IPS DF 4.7 (cell line): ENCODE measurements at regions not wholly inside any gene's neighbourhood (a gene's known extent, or its start where the extent isn't known, plus 50 kb on each side); places are given as distances from the start of the nearest gene placed in this dataset.

Experiments used
- DNase-seq: peaks from one replicate; pipeline ENCODE4 v3.0.0-alpha.2; 2013; ENCODE audit warnings: low spot score; ENCODE audit errors: extremely low read depth

DNA sequence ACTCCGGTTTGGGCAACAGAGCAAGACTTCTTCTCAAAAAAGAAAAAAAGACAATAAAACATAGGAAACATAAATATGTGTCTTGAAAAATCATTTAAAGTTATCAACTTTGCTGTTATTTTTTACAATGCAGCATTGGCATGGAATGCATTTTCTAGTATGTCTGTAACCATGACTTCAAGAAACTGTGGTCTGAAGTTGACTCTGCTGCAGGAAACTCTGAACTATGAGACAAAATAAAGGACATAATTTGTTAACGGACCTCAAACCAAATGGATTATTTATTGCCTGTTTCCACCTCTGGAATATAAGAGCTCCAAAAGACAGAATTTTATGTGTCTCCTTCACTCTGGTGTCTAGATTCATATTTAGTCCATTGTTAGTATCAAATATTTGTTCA, 79.1 kb downstream of the TRIB2 start:
- DNase-seq = no peak

DNA sequence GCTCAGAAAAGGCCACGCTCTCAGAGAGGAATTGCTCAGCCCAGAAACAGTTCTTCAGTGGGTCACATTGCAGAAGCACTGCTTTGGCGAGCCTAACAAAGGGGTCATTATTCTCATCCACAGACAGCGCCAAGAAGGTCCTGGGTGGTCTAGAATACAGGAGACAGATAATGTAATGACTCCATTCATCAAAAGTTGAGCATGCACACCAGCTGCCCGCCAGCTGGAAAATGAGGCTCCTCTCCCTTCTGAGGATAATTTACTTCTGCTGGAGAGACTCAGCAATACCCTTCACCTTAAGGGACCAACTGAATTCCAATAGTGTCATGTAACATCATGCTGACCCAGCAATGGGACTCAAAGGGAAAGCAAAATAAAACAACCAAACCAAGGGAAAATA, 79.9 kb downstream of the TRIB2 start:
- DNase-seq = no peak

DNA sequence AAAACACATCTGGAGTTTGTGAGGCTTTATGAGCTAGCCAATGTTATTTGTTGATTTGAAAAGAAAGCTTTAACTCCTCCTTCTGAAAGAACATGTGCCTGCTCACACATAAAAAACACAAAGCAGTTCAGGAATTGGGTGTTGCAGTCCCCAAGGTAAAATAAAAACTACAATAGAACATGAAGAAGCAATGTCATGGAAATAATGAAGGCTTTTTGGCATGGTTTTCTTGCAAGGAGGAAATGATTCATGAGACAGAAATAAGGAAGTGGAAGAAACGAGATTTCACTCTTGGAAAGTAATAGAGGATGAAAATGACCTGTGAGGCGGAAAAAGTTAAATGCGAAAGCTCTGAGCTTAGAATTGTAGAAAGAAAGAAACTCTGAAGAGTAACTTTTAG, 81.1 kb downstream of the TRIB2 start:
- DNase-seq = no peak

DNA sequence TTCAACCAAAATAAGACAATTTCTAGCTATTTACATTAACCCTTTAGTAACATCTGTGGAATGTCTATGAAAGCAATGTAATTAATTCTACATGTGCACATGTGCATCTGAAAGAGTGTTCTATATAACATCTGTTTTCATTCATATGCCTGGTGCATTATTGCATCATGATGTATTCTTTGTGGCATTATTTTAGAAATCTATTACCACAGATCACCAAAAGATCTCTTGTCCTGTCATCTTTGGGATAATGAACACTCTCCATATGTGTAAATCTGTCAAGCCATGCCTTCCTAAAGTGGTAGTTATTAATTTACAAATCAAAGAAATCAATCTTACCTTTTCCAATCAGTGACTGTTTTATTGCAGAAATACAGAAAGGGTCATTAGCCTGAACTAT, 86.9 kb downstream of the TRIB2 start:
- DNase-seq = no peak

DNA sequence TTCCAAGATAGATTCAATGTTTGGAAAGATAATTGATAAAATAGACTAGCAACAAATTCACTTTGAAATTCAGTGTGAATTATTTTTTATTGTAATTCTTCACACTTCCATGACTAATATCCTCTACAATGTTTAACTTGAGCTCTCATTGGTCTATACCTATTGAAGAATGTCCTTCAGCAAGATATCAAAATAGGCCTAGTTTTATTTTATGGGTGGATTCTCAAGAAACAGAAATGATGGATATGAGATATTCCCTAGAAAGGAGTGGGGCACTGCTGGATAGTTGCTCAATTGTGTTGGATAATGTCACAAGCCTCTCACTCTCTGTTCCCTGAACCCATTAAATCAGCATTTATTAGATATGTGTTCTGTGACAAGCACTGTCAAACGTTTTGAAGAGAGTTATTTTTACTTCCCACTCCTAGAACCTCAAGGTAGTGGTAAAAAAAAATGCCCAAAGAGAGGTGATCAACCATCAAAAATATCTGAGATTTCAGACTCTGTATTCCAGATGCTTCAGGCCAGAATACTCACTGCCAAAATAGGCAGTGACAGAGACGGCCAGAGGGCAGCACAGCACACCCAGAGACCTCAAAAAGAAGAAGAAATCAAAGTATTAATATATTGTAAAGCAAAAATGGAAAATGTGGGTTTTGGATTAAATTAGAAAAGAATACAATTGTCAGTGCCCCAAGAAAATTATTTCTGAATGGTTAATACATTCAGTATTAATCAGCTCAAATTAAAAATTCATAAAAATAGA, 87.5 kb downstream of the TRIB2 start:
- DNase-seq = no peak

DNA sequence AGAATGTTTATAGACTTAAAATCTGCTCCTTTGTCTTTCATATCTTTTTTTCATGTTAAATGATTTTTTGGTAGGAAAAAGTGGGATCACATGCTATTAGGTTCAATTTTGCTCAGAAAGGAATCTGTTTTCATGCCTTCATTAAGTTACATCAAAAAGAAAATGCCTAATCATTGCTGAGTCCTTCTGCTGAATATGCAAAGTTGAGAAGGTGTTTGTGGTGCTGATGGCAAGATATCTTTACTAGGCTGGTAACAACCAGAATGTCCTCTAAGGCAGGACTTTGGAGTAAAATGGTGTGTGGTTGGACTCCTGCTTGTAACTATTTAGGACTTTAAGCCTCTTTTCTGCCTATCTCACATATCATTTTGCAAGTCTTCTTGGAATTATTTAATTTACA, 88.3 kb downstream of the TRIB2 start:
- DNase-seq = no peak

DNA sequence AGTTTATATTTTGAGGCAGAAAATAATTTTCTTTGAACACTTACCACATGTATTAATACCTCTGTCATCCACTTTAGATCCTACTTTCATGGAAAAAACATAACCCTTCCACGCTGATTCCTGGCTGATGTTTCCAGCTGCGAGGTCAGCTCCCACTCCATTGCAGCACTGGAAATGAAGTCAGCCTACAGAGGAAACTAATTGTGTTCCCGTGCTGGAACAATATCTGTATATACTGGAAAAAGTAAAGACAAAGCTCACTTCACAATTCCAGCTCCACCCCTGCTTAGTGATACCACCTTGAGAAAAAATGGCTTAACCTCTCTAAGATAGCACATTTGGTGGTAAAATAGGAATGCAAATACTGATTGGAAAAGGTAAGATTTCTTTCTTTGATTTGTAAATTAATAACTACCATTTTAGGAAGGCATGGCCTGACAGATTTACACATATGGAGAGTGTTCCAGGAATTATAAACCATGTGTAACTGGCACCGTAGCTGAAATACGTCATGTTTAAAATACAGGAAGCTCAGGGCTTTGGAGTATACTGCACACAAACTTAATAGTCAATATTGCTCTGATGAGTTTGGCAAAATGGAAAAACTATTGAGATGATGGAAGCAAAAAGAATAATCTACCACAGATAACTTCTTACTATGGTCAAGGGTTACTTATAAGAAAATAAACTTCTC, 90.0 kb downstream of the TRIB2 start:
- no peak for DNase-seq

DNA sequence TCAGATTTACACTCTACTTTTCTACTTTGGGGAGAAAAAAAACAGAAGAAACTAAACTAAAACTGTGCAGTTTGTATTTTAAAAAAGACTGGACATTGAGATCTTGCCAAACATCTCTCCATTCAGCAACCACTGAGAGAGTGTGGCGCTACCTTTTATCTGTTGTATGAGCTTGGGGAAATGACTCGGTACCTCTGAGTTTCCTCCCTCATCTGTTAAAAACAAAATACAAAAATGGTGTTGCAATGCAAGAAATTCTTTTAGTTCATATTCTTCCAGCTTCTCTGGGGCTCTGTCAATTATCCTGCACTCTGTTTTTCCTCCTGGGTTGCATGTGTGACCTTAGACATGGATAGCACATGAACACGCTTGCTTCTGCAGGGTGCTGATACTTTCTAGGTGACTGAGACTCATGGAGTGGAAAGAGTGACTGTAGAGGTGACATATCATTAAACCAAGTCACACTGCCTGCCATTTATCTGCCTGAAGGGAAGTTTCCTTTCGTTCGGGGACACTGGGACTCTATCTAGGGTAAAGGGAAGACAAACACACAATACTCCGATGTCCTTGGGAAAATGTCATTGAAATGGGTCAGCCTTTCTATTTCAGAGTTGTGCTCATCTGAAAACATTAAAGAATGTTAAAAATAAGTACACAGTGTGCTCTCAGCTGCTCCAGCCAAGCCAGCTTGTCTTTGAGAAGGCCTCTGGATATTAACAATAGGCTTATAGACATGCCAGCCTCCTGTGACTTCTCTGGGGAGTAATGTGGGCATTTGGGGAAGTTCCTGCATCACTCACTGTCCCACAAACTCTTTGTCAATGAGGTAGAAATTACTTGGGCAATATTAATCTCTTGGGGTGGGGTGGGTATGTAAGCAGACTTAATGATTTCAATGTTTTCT, 91.4 kb downstream of the TRIB2 start:
- no peak for DNase-seq

DNA sequence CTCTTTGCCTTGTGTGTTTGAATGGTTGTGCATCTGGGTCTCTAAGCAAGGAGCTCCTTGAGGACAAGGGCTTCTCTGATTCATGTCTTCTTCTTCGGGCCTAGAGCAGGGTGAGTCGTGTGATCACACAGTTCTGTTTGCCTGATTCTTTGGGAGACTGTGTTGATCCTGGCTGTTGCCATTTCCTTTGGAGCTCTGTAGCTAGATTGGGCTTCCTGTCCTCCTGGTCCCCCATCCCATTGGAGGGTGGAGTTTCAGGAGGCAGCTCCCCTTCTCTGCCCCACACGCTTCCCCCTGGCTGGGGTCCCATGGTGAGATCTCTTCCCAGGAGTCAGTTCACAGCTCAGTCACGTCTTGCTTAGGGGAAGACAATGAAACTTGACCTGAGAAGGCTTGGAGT, 92.8 kb downstream of the TRIB2 start:
- DNase-seq = no peak

DNA sequence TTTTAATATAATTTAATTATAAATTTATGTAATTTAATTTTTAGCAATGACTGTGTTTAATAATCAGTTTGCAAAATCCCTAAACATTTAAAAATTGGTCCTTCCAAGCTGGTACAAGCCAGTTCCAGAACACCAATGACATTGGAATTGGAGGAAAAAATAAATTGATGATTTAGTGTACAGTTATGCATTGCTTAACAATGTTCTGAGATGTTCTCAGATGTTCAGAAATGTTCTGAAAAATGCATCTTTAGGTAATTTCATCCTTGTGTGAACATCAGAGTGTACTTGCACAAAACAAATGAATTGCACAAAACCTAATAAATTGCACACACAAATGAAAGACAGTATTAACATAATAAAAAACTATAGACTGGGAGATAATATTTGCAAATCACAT, 95.2 kb downstream of the TRIB2 start:
- no peak for DNase-seq

DNA sequence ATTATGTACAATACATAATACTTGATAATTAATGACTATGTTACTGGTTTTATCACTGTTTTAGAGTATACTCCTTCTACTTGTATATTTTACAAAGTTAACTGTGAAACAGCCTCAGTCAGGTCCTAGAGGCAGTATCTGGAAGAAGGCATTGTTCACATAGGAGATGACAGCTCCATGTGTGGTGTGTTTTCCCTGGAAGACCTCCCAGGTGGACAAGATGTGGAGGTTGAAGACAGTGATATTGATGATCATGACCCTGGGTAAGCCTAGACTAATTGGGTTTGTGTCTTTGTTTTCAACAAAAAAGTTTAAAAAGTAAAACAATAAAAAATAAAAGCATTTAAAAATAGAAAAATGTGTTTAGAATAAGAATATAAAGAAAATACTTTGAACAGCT, 96.4 kb downstream of the TRIB2 start:
- DNase-seq = no peak

DNA sequence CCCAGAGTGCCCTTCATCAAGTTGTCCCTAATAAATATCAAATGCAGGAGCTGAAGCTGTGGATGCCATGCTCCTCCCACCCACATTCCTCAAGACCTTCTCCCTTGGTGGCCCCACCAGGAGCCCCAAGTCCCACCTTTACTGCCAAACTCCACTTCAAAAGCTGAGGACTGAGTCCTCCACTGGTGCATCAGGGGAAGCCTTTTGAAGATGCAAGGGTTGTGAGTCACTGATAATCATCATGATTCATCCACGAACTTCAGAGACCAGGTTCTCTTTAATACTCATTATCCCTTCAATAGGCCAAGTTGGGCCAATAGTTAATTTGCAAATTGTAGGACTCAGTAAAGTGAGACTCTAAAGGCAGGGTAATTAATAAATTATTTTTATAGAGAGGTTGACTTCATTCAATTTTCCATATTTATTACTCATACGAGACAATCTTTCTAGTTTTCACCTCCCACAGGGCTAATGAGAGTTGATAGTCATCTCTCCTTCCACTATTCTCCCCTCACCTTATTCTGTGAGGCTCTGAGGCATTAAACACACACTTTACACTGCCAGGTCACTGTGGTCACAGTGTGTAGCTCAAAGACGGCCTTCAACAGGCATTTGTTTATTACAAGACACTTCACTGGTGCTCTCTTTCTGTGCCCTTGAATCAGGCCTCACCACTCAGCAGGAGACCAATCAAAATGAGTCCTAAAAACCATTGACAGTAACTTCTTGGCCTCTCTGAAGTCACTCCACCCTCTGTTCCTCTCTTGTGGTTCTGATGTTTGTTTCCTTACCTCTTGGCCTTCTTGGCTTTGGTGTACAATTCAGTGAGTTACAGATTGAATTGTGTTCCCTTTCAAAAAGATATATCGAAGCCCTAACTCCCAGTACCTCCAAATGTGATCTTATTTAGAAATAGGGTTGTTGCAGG, 99.9 kb downstream of the TRIB2 start:
- no peak for DNase-seq

DNA sequence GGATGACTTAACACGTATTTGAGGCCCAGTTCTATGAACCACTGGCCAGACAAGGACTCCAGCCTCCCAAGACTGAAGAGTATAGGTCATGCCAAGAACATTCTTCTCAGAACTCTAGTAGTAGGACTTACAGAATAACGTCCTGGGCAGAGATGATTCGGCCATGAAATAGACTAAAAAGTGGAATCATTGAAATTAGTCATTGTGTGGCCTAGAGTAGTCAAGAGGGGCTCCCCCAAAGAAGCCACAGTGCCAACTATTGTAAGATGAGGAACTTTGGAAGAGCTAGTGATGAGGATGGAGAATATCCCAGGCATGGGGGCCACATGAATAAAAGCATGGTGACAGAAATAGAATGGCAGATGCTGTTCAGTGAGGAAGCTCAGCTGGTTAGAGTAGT, 101.1 kb downstream of the TRIB2 start:
- DNase-seq = no peak

DNA sequence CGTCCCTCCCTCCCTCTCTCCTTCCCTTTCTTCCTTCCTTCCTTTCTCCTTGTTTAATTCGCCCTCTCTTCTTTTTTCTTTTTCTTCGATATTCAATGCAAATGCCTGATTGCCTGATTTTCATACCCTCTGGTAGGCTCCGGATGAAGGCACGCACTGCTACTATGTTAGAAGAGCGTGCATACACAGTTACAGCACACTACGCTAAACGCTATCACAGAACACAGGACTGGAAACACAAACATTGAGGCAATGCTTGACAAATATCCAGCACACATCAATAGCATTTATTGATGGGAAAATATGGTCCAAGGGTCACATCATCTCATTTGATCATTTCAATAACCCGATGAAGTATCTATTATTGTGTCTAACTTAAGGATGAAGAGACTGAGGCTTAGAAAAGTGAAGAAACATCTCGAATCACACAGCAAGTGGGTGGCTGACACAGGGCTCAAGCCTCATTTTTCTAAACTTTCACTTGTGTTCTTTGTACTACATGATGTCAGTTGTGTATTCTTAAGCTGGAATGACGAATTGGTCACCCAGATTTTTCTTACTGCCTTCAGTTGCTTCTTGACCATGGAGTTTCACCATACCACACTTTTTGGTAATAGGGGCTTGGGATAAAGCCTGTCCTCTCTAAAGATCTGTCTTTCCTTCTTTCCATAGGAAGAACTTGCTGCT, 101.8 kb downstream of the TRIB2 start:
- DNase-seq = no peak

DNA sequence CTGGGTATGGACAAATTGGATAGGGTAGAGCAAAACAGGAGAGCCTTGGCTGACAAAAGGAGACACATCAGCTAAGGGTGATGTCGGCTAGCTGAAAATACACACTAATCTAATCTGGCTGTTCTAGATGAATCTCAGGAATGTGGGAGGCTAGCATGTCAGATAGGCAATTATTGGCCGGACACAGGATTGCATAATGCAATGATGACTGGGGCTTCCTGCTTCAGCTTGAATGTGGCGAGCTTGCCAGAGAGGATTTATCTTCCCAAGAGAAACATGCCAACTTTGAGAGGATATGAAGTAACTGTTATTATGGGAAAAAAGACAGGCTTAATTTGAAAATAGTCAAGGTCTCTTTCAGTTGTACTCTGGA, 102.4 kb downstream of the TRIB2 start:
- DNase-seq = no peak

DNA sequence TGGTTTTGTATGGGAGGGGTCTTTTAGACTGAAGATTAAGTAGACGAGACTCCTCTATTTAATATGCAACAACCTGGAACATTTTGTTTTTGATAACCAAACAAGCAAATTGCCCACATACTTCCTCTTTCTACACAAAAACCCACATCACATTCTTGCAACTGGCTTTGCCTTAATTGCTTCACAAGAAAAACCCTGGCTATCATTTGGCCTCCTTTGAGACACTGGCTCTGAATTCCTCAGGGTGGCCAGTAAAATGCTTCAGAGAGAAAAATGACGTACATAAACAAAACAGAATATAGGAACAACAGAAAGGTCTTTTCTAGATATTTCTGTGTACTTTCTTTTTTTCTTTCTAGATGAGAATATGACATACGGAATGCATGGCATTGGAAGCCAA, 103.0 kb downstream of the TRIB2 start:
- no peak for DNase-seq

DNA sequence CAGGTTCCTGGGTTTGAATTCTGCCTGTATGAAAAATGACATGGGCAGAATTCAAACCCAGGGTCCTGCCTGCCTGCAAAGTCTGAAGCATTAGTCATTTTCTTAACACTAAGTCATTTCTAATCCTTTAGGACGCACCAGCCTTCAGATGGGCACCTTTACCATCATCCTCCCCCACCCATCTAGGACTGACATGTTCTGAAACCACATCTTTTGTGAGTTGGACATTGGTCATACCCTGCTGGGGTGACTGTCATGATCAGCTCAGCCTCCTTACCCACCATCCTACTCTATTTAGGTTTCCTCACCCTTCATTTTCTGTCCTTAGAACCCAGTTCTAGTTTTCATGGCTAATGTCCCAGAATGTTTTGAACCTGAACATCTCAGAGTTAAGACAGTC, 104.9 kb downstream of the TRIB2 start:
- no peak for DNase-seq

DNA sequence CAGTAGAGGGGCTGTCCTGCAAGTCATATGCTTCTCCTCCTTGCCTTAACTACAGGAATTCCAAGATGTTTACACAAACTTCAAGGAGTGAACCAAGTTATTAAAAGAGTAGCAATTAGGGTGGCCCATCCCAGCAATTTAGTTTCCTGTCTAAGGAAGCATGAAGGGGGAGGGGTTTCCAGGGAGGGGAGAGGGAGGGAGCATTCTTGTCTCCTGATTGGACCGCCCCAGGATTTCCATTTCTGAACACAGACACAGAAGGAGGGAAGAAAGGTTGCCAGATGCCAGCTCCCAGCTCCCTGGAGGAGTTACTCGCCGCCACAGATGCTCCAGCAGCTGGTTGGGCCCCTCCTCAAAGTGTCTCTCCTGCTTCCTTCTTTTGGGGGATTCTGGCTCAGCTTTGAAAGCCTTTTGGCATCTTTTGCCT, 107.6 kb downstream of the TRIB2 start:
- no peak for DNase-seq

DNA sequence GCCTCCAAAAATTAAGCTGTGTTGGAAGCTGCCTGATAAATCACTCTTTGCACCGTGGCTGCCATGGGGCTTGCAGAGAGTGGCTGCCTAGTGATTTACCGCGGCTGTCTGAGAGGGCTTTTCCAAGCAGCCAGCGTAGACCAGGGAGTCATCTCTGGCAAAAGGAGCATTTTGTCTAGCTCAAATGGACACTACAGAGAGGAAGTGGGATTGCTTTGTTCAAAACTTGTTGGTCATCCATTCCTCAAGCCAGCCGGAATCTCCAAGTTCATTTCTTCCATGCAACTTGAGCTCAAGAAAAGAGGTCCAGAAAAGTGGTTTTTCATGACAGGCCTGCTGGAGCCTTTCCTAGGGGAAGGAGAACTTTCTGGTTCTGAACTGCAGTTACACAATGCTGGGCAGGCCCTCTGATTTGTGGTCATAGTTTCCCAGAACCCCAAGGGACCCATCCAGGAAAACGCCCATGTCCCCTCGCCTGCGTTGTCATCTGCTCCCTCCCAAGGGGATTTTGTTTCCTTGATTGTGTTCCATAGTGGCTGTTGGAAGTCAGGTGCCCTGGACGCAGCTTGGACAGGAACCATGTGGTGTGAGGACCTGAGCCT, 108.1 kb downstream of the TRIB2 start:
- DNase-seq = no peak

DNA sequence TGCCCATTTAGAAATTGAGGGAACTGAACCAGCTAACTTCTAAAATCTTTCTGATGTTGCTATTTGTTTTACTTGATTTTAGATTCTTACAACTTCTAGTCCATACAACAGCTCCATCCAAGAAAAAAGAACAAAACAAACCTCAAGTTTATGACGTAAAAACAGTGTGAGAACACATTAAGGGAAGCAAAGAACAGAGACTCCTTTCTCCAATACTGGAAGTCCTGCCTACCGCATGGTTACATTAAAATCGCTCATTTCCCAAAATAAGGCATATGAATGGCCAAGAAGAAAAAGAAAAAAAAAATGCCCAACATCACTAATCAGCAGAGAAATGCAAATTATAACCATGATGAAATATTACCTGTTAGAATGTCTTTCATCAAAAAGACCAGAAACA, 110.0 kb downstream of the TRIB2 start:
- no peak for DNase-seq
